LoVo (cell line): ENCODE measurements at regions not wholly inside any gene's neighbourhood (a gene's known extent, or its start where the extent isn't known, plus 50 kb on each side); places are given as distances from the start of the nearest gene placed in this dataset.

Experiments used
- DNase-seq: peaks from one replicate; pipeline ENCODE4 v3.0.0-alpha.2; 2016; ENCODE audit warnings: low spot score

DNA sequence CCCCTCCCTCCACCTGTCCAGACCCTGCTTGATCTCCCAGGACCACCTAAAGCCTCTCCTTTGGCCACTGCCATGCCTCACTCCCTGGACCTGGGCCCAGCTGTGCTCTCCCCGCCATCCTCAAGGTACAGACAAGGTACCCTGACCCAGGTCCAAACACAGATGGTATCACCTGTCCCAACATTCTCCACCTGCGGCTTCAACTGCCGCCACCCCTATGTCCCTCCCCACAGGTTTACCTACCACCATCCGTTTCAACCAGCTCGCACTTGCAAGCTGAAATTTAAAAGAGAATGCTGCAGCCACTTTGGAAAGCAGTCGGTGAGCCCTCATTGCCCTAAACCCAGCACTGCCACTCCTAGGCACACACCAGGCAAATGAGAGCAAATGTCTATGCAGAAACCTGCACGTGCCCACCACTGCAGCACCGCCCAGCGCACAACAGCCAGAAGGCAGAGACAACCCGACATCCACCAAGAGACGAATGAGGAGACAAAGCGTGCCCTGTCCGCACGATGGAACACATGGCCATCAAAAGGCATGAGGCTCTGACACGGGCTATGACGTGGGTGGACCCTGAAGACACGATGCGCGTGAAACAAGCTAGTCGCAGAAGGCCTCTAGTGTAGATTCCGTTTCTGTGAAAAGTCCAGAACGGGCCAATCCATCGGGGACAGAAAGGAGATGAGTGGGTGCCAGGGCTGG, 71.0 kb downstream of the RFLNA start:
- DNase-seq: no peak
